PC-3 (cell line): ENCODE measurements at regions not wholly inside any gene's neighbourhood (a gene's known extent, or its start where the extent isn't known, plus 50 kb on each side); places are given as distances from the start of the nearest gene placed in this dataset.

Source experiments
- ATAC-seq: fragments of 200-7000 bp; cut with Tn5 transposase; 2 replicates; pipeline ENCODE4 v1.9.1; 2020; ENCODE audit warnings: mild to moderate bottlenecking, moderate library complexity
- BruUV-seq: library from RNA; stranded (reverse); fragments of 400-500 nt; replicated peaks from 2 replicates; lab custom pipeline; 2021; lab: Mats Ljungman, UMichigan
- CTCF ChIA-PET: fragments of 300-600 bp; sonication (Branson Sonifier 250); formaldehyde crosslinking; loops from one replicate; lab custom pipeline; 2022; ENCODE audit warnings: antibody characterized with exemption; lab: Charles Lee
- POLR2A ChIA-PET: fragments of 300-600 bp; sonication (Branson Sonifier 250); formaldehyde crosslinking; loops from one replicate; lab custom pipeline; 2022; ENCODE audit warnings: antibody characterized with exemption; ENCODE audit not compliant: unreplicated experiment; lab: Charles Lee
- DNase-seq: peaks from one replicate; pipeline ENCODE4 v3.0.0-alpha.2; 2015
- H2AFZ ChIP-seq: fragments of 300-600 bp; sonication (generic); 2 replicates; pipeline ENCODE4 v1.6.0; 2016; ENCODE audit warnings: antibody characterized with exemption, low read length
- H3F3A ChIP-seq: fragments of 300-600 bp; sonication (generic); one replicate; pipeline ENCODE4 v1.6.0; 2017; ENCODE audit warnings: antibody characterized with exemption, low read length, control low read depth, mild to moderate bottlenecking; ENCODE audit not compliant: unreplicated experiment
- H3K27ac ChIP-seq: fragments of 300-600 bp; sonication (generic); 2 replicates; pipeline ENCODE4 v1.5.1; 2016; ENCODE audit warnings: mild to moderate bottlenecking, low read length
- H3K27me3 ChIP-seq: fragments of 300-600 bp; sonication (generic); 2 replicates; pipeline ENCODE4 v1.6.1; 2016; ENCODE audit warnings: low read length, mixed read lengths
- H3K36me3 ChIP-seq: fragments of 300-600 bp; sonication (generic); 2 replicates; pipeline ENCODE4 v1.6.1; 2016; ENCODE audit warnings: low read depth, mixed run types, low read length, mixed read lengths
- H3K4me1 ChIP-seq: fragments of 300-600 bp; sonication (generic); 2 replicates; pipeline ENCODE4 v1.5.1; 2016; ENCODE audit warnings: low read length; ENCODE audit not compliant: insufficient read depth
- H3K4me2 ChIP-seq: fragments of 300-600 bp; sonication (generic); 2 replicates; pipeline ENCODE4 v1.6.0; 2016; ENCODE audit warnings: low read length
- H3K4me3 ChIP-seq: fragments of 300-600 bp; sonication (generic); 2 replicates; pipeline ENCODE4 v1.5.1; 2016; ENCODE audit warnings: mild to moderate bottlenecking, low read length, mixed read lengths
- H3K79me2 ChIP-seq: fragments of 300-600 bp; sonication (generic); 2 replicates; pipeline ENCODE4 v1.6.1; 2017; ENCODE audit warnings: low read length, mixed read lengths
- H3K9ac ChIP-seq: fragments of 300-600 bp; sonication (generic); 2 replicates; pipeline ENCODE4 v1.6.0; 2016; ENCODE audit warnings: mild to moderate bottlenecking, low read length
- H3K9me2 ChIP-seq: fragments of 300-600 bp; sonication (generic); replicated peaks from 2 replicates; pipeline ENCODE4 v1.6.1; 2016; ENCODE audit warnings: mixed run types, low read length, mixed read lengths
- H3K9me3 ChIP-seq: fragments of 300-600 bp; sonication (generic); 2 replicates; pipeline ENCODE4 v1.6.1; 2016; ENCODE audit warnings: low read length, mixed read lengths
- H4K20me1 ChIP-seq: fragments of 300-600 bp; sonication (generic); 2 replicates; pipeline ENCODE4 v1.6.1; 2016; ENCODE audit warnings: low read length, mixed read lengths
- EZH2 ChIP-seq: fragments of 300-600 bp; sonication (generic); IDR thresholded peaks from one replicate; pipeline ENCODE4 v1.6.1; 2017; ENCODE audit warnings: antibody characterized with exemption, mild to moderate bottlenecking, low read length; ENCODE audit not compliant: unreplicated experiment
- EZH2phosphoT487 ChIP-seq: fragments of 300-600 bp; sonication (generic); IDR thresholded peaks from 2 replicates; pipeline ENCODE4 v1.6.1; 2018; ENCODE audit warnings: mild to moderate bottlenecking, antibody characterized with exemption, low read length, borderline replicate concordance
- intact Hi-C: fragments of 100-400 bp; cut with micrococcal nuclease; formaldehyde crosslinking; loops from 2 replicates; pipeline ENCODE4 v1.9.0; 2023
- TF ChIP-seq, protein P1 (sequence below): fragments of 300-600 bp; sonication (generic); conservative IDR thresholded peaks from 2 replicates; pipeline ENCODE4 v1.5.1; 2017; ENCODE audit warnings: antibody characterized with exemption, low read depth, mild to moderate bottlenecking, low read length

DNA sequence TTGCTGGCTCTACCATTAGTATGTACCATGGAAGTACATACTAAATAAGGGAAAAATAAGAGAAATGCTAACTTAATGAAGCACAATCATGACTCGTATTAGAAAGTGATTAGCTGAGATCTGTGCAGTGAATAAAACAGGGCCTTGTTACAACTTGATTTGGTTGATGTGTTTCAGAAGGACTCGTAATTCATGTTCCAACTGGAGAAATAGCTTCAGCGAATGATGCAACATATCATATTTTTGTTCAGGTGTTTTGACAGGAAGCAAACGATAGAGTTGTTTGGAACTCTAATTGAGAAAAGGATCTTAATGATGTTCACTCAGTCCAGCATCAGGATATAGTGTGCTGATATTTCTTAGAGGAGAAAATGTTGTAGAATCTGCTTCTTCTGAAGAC lies 474.6 kb upstream of the WWC1 start:
- no peaks in the 10 kb centered on the region for H3K9me3 ChIP-seq
- BruUV-seq: no TSS peak
- H2AFZ ChIP-seq: no peak overlapping the region
- no peaks in the 10 kb centered on the region for H3K4me1 ChIP-seq
- CTCF ChIA-PET: no interaction called here
- POLR2A ChIA-PET: no interaction called here
- no peaks in the 10 kb centered on the region for H3F3A ChIP-seq
- ATAC-seq (no peak), DNase-seq (no peak)
- no peaks in the 10 kb centered on the region for H3K79me2 ChIP-seq
- no peak overlapping the region for H3K4me2 ChIP-seq
- TF ChIP-seq EZH2phosphoT487 (no peak), EZH2 (no peak)
- TF ChIP-seq, protein P1, sequence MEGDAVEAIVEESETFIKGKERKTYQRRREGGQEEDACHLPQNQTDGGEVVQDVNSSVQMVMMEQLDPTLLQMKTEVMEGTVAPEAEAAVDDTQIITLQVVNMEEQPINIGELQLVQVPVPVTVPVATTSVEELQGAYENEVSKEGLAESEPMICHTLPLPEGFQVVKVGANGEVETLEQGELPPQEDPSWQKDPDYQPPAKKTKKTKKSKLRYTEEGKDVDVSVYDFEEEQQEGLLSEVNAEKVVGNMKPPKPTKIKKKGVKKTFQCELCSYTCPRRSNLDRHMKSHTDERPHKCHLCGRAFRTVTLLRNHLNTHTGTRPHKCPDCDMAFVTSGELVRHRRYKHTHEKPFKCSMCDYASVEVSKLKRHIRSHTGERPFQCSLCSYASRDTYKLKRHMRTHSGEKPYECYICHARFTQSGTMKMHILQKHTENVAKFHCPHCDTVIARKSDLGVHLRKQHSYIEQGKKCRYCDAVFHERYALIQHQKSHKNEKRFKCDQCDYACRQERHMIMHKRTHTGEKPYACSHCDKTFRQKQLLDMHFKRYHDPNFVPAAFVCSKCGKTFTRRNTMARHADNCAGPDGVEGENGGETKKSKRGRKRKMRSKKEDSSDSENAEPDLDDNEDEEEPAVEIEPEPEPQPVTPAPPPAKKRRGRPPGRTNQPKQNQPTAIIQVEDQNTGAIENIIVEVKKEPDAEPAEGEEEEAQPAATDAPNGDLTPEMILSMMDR: no peak
- no peak overlapping the region for H3K27ac ChIP-seq
- no peak overlapping the region for H3K9ac ChIP-seq
- intact Hi-C loops: no loop called here
- H3K36me3 ChIP-seq: no peaks in the 10 kb centered on the region
- peaks cover 54% of the 10 kb centered on the region for H3K27me3 ChIP-seq
- H3K9me2 ChIP-seq: no peaks in the 10 kb centered on the region
- H4K20me1 ChIP-seq: no peaks in the 10 kb centered on the region
- no peak overlapping the region for H3K4me3 ChIP-seq

DNA sequence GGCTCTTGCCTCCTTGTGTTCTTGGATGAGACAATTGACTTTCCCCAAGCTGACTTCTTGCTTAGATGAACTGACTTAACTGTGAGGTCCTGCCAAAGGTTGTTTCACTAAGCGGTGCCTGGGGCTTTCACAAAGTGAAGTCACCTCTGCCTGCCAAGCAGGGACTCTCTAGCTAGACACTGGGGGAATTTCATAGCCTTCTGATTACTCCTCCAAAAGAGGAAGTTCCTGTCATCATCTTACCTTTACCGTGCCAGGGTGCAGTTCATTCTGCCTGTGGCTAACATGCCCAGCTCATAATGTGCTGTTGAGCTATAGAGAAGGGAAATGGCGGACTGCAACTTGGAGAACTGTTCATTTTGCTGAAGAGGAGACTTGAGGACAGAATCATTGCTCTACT lies 472.0 kb upstream of the WWC1 start:
- H3K4me3 ChIP-seq: no peak overlapping the region
- intact Hi-C loops: no loop called here

More for the DNA sequence above, 472.0 kb upstream of the WWC1 start:
- Histone ChIP-seq H3K9ac (no peak overlapping the region), H3K79me2 (no peaks in the 10 kb centered on the region), H3K4me2 (no peak overlapping the region), H3K36me3 (no peaks in the 10 kb centered on the region), H3K27ac (no peak overlapping the region), H3K27me3 (peaks cover 72% of the 10 kb centered on the region), H3K9me2 (no peaks in the 10 kb centered on the region), H4K20me1 (no peaks in the 10 kb centered on the region), H3K4me1 (no peaks in the 10 kb centered on the region), H2AFZ (no peak overlapping the region), H3F3A (no peaks in the 10 kb centered on the region), H3K9me3 (no peaks in the 10 kb centered on the region)
- TF ChIP-seq EZH2 (no peak), EZH2phosphoT487 (no peak)
- TF ChIP-seq, protein P1: no peak
- ChIA-PET CTCF (no interaction called here), POLR2A (no interaction called here)
- DNase-seq: no peak
- BruUV-seq: no TSS peak
- no peak for ATAC-seq
